ENCODE measurements at regions not wholly inside any gene's neighbourhood (a gene's known extent, or its start where the extent isn't known, plus 50 kb on each side); places are given as distances from the start of the nearest gene placed in this dataset.

DNA sequence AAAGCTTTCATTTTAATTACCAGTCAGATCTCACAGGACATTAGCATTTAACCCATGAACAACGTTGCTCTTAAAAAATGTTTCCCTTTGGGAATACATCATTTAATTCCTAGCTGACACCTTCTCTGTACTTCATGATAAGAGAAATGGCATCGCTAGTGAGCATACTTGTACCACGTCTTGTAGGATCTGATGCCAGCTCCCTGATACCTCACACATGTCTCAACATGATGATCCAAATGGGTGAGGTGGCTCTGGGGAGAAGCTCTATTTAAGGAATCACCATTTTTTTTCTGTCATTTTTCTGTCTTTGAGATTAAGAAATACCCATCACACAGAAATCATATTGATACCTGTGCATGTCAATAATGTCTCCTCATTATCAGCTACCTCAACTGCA is 772.1 kb upstream of the CA10 start:
- TF ChIP-seq CREB5 (CRISPR knock-in tag; IDR thresholded peaks at IDR 0.05; ENCODE audit: low read depth) (no peak), OSR1 (CRISPR knock-in tag; IDR thresholded peaks at IDR 0.05) (no peak), ARNTL (CRISPR knock-in tag; IDR thresholded peaks at IDR 0.05; ENCODE audit: borderline replicate concordance, low read depth) (no peak), PATZ1 (CRISPR knock-in tag; IDR thresholded peaks at IDR 0.05; ENCODE audit: borderline replicate concordance) (no peak), ZFP3 (CRISPR knock-in tag; IDR thresholded peaks at IDR 0.05) (no peak), RARB (CRISPR knock-in tag; IDR thresholded peaks at IDR 0.05) (no peak), PPARA (CRISPR knock-in tag; IDR thresholded peaks at IDR 0.05; ENCODE audit: borderline replicate concordance) (no peak), CSDC2 (CRISPR knock-in tag; IDR thresholded peaks at IDR 0.05) (no peak), ZNF565 (CRISPR knock-in tag; conservative IDR thresholded peaks at IDR 0.05; ENCODE audit: low read depth) (no peak), BACH2 (CRISPR knock-in tag; IDR thresholded peaks at IDR 0.05; ENCODE audit: borderline replicate concordance) (no peak), GLIS3 (CRISPR knock-in tag; IDR thresholded peaks at IDR 0.05) (no peak), ISL1 (CRISPR knock-in tag; IDR thresholded peaks at IDR 0.05) (no peak), ZC3H10 (CRISPR knock-in tag; IDR thresholded peaks at IDR 0.05) (no peak)
- TF ChIP-seq, protein P1, sequence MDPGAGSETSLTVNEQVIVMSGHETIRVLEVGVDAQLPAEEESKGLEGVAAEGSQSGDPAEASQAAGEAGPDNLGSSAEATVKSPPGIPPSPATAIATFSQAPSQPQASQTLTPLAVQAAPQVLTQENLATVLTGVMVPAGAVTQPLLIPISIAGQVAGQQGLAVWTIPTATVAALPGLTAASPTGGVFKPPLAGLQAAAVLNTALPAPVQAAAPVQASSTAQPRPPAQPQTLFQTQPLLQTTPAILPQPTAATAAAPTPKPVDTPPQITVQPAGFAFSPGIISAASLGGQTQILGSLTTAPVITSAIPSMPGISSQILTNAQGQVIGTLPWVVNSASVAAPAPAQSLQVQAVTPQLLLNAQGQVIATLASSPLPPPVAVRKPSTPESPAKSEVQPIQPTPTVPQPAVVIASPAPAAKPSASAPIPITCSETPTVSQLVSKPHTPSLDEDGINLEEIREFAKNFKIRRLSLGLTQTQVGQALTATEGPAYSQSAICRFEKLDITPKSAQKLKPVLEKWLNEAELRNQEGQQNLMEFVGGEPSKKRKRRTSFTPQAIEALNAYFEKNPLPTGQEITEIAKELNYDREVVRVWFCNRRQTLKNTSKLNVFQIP (CRISPR knock-in tag; IDR thresholded peaks at IDR 0.05; ENCODE audit: borderline replicate concordance, low read depth): no peak

Measured in SK-N-SH treated with all-trans-retinoic acid at 6 μM for 48 hours (cell line).